Thoracic aorta (tissue), 2 donors: ENCODE measurements at regions not wholly inside any gene's neighbourhood (a gene's known extent, or its start where the extent isn't known, plus 50 kb on each side); places are given as distances from the start of the nearest gene placed in this dataset.

Source experiments
- ATAC-seq: fragments of 150-250 bp; one replicate; pipeline ENCODE4 v1.8.0; 2017; ENCODE audit warnings: low read depth; ENCODE audit not compliant: insufficient number of reproducible peaks, low FRiP score
- DNase-seq: peaks from one replicate; pipeline ENCODE4 v3.0.0-alpha.2; 2020; ENCODE audit warnings: low spot score
- H3K27ac ChIP-seq, 2 donors: fragments of 200-600 bp; sonication (generic); 1 replicate in 1 of 2; 2 replicates in 1 of 2; pipeline ENCODE4 v1.5.1; 2016; ENCODE audit warnings: mild to moderate bottlenecking in 2 of 2, moderate library complexity in 2 of 2
- H3K27me3 ChIP-seq: fragments of 200-600 bp; sonication (generic); replicated peaks from 2 replicates; pipeline ENCODE4 v1.6.0; 2016; ENCODE audit warnings: mild to moderate bottlenecking; ENCODE audit not compliant: insufficient read depth
- H3K36me3 ChIP-seq: fragments of 200-600 bp; sonication (generic); one replicate; pipeline ENCODE4 v1.5.1; 2016
- H3K4me1 ChIP-seq, 2 donors: fragments of 200-600 bp; sonication (generic); 1 replicate in 1 of 2; 2 replicates in 1 of 2; pipeline versions ENCODE4 v1.5.1 to v1.6.0; 2016; ENCODE audit warnings: low read depth in 2 of 2, mild to moderate bottlenecking in 1 of 2; ENCODE audit not compliant: control insufficient read depth in 1 of 2
- H3K4me3 ChIP-seq: fragments of 200-600 bp; sonication (generic); 2 replicates; pipeline ENCODE4 v1.5.1; 2016; ENCODE audit warnings: mild to moderate bottlenecking
- H3K9me3 ChIP-seq: fragments of 200-600 bp; sonication (generic); 2 replicates; pipeline ENCODE4 v1.5.1; 2016
- CTCF ChIP-seq: fragments of 200-600 bp; sonication (generic); IDR thresholded peaks from one replicate; pipeline ENCODE4 v1.5.1; 2019; ENCODE audit warnings: antibody characterized with exemption

GRCh38 chr6:147704691-147705090 lies 196.2 kb downstream of the SAMD5 start:
- H3K9me3 ChIP-seq, result no peaks in the 10 kb centered on the region
- H3K27ac ChIP-seq, result no peak overlapping the region
- H3K4me3 ChIP-seq, result no peak overlapping the region
- peaks cover 0 to 8% of the 10 kb centered on the region in 2 donors for H3K4me1 ChIP-seq
- ATAC-seq (no peak), DNase-seq (no peak)
- no peaks in the 10 kb centered on the region for H3K27me3 ChIP-seq
- H3K36me3 ChIP-seq, result no peaks in the 10 kb centered on the region
- no peak for TF ChIP-seq CTCF

- no peak for TF ChIP-seq CTCF
- DNase-seq, result no peak
- ATAC-seq, result no peak
- Histone ChIP-seq H3K4me1 (no peaks in the 10 kb centered on the region), H3K27me3 (no peaks in the 10 kb centered on the region), H3K27ac (no peak overlapping the region), H3K36me3 (no peaks in the 10 kb centered on the region), H3K4me3 (no peak overlapping the region), H3K9me3 (no peaks in the 10 kb centered on the region)
Observed at GRCh38 chr6:147707524-147707923, 199.0 kb downstream of the SAMD5 start.

DNA sequence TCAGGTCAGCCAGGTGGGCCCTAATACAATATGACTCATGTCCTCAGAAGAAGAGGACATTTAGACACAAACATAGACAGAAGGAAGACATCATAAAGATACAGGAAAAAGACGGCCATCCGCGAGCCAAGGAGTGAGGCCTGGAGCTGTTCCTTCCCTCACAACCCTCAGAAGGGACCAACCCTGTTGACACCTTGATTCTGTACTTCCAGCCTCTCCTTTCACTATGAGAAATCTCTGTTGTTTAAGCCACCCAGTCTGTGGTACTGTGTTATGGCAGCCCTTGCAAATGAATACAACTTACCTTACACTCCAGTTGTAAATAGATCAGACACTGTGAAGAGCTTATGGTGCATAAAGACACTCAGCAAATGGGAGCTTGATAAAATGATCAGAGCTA lies 199.7 kb downstream of the SAMD5 start:
- no peak for DNase-seq
- H3K4me3 ChIP-seq, result no peak overlapping the region
- TF ChIP-seq CTCF, result no peak

GRCh38 chr6:147709396-147710272 lies 201.1 kb downstream of the SAMD5 start:
- no peaks in the 10 kb centered on the region for H3K36me3 ChIP-seq
- H3K4me3 ChIP-seq, result no peak overlapping the region
- H3K27ac ChIP-seq, result no peak overlapping the region
- no peak for ATAC-seq
- no peaks in the 10 kb centered on the region for H3K9me3 ChIP-seq
- H3K27me3 ChIP-seq, result no peaks in the 10 kb centered on the region
- H3K4me1 ChIP-seq, result no peaks in the 10 kb centered on the region
- no peak for DNase-seq
- TF ChIP-seq CTCF, result no peak

More for the DNA sequence above, 199.7 kb downstream of the SAMD5 start:
- H3K27me3 ChIP-seq, result no peaks in the 10 kb centered on the region
- H3K9me3 ChIP-seq, result no peaks in the 10 kb centered on the region
- ATAC-seq, result no peak
- H3K27ac ChIP-seq, result no peak overlapping the region
- H3K36me3 ChIP-seq, result no peaks in the 10 kb centered on the region
- H3K4me1 ChIP-seq, result no peaks in the 10 kb centered on the region

DNA sequence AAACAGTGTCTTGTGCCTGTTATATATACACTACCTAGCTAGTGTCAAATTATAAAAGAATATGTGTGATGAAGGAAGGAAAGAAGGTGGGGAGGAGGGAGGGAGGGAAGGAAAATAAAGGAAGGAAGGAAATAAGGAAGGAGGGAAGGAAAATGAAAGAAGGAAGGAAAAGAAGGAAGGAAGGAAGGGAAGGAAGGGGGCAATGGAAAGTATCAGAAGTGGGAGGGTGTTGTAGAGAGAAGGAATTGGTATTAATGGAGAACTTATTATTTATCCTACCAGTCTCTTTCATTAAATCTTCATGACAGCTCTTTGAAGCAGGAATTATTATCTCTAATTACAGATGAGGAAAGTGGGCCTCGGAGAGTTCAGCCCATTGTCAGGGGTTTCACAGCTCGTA lies 202.4 kb downstream of the SAMD5 start:
- DNase-seq, result no peak
- H3K27me3 ChIP-seq, result no peaks in the 10 kb centered on the region
- no peaks in the 10 kb centered on the region for H3K36me3 ChIP-seq
- no peak for ATAC-seq
- no peaks in the 10 kb centered on the region for H3K4me1 ChIP-seq
- H3K27ac ChIP-seq, result no peak overlapping the region
- no peak overlapping the region for H3K4me3 ChIP-seq
- TF ChIP-seq CTCF, result no peak
- no peaks in the 10 kb centered on the region for H3K9me3 ChIP-seq
